ENCODE measurements at regions not wholly inside any gene's neighbourhood (a gene's known extent, or its start where the extent isn't known, plus 50 kb on each side); places are given as distances from the start of the nearest gene placed in this dataset.

DNA sequence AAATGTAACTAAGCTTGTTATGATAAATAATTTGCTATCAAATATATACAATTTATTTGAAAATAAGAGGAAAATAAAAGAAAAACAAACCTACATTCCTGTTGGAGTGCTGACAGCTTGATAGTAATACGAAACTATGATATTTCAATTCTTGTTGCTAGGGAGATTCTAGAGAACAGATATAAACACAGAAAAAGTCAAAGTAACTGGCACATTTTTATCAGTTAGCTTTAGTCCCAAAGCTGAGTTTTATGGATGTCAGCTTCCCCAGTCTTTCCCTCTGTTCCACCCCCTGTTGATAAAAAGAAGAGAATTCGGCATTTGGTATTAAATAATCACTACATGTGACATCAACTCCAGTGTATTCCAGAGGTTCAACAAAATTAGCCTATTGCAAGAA lies 1134.0 kb downstream of the XPNPEP1 start:
- no peak for DNase-seq (ENCODE audit: low read depth)

DNA sequence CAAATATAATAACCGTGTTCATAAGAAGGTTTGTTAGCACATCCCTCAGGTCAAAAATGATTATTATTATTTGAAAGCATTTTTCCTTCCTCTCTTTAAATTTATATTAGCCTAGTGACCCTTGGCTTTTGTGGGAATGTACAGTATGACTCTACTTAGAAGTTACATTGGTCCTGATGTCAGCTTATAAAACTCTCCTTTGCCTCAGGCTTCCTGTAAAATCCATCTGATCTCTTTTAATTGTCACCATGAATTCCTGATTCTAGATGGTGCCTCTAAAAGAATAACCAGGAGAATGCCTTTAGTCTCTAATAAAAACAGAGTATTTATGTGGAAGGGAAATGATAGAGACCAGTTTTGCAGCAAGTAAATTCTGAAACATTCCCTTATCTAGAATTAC lies 1134.4 kb downstream of the XPNPEP1 start:
- no peak for DNase-seq (ENCODE audit: low read depth)

DNA sequence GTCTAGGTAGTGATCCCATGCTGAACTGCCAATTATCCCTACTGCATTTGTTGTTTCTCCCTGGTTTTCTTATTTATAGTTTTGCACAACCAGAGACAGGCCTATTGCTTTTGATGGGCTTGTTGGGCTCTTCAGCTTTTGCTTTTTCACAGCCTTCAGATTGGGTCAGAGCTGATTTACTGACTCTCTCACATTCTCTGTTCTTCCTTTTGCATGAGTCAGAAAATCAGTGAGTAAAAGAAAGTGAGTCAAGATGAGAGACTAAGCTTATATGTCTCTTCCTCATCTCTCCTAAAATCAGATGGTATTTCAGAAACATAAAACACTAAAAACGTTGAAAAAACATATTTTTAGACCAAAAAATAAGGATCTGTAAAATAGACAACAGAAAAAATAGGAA lies 1135.4 kb downstream of the XPNPEP1 start:
- DNase-seq (ENCODE audit: low read depth): peak; percentile 36

DNA sequence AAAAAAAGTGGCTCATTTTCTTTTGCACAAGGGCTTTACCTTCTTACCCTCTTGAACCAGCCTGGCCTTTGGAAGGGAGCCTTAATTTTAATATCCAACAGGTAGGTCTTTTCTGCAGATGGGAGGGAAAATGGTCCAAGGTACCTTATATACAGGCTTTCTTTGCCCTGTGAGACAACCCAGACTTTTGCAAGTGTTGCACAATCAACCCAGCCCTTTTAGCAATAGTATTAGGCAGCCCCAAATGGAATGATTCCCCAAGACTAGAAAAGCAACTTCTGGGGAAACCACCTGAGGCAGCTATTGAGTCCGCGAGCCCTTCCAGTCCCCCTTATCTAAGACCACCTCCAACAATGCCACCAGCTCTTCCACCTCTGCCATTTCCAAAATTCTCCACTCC lies 1138.3 kb downstream of the XPNPEP1 start:
- no peak for DNase-seq (ENCODE audit: low read depth)

DNA sequence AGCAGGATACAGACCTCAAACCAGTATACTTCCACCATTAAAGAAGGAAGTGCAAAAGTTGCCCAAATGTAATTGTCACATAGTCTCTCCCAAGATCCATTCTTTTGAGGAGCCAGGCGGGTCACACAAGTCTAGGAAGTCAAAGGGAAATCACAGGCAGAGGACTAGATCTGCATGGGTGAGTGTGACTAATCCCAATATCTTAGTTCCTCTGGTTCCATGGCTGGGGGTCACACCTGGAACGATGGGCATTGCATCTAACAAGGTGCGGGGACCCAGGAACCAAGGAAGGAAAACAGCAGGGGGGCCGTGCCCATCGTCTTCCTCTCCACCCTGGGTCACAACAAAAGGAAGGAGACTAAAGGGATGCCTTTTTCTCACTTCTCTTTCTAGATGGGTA lies 1138.8 kb downstream of the XPNPEP1 start:
- no peak for DNase-seq (ENCODE audit: low read depth)

DNA sequence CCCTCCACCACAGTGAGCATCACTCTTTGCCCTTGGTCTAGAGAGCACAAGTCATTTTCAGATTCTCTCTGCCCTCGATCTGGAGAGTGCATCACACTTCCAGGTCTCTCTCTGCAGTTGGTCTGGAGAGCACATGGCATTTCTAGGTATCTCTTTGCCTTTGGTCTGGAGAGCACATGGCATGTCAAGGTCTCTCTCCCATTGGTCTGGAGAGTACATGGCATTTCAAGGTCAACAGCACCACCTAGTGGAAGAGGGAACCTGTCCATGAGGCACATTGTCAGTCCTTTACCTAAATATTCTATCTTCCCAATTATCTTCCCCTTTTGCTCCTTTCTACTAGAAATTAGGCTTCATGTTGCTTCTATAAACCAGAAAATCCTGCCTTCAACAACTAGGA lies 1139.4 kb downstream of the XPNPEP1 start:
- DNase-seq (ENCODE audit: low read depth): peak; percentile 16

DNA sequence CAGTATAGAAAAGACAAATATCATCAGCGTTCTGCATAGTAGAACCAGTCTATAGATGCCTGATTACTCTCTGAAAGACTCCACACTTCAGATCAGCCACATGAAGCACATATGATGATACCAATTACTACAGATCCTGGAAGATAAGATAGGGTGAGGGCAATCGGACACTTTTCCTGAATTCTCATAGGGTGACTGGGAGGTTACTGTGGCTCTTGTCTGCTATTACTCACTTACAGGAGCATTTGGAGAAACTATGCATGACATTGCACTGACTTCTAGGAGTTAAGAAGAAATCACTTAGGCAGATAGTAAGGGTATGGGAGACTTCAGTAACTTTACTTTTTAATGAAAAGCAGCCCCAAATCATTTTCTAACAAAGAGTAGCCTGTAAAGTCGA lies 1140.9 kb downstream of the XPNPEP1 start:
- DNase-seq (ENCODE audit: low read depth): no peak

DNA sequence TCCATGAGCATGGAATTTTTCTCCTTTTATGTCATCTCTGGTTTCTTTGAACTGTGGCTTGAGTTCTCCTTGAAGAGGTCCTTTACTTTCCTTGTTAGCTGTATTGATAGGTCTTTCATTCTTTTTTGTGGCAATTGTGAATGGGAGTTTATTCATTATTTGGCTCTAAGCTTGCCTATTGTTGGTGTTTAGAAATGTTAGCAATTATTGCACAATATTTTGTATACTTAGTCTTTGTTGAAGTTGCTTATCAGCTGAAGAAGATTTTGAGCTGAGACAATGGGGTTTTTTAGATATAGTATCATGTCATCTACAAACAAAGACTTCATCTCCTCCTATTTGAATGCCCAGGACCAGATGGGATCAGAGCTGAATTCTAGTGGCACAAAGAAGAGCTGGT lies 1143.8 kb downstream of the XPNPEP1 start:
- no peak for DNase-seq (ENCODE audit: low read depth)

DNA sequence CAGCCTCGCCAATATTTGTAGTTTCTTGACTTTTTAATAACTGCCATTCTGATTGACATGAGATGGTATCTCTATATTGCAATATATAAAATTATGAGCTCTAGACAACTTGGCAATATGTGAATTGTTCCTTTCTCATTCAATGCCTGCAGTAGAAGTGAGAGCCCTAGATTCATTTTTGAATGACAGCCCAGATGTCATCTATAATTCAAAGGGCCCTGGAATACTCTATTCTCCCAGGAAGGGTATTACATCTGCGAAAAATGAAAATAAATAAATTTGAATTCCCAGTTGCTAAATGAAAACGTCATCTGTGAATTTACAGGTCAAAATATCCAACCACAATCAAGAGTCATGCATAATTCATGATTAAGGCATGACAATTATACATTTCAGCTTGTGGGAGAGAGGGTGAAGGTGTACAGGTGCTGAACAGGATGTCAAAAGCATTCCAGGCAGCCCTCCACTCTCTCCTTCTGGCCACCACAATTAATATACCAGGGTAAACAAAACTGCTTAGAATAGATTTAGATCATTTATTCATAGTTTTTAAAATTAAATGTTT lies 1147.3 kb downstream of the XPNPEP1 start:
- no peak for DNase-seq (ENCODE audit: low read depth)

DNA sequence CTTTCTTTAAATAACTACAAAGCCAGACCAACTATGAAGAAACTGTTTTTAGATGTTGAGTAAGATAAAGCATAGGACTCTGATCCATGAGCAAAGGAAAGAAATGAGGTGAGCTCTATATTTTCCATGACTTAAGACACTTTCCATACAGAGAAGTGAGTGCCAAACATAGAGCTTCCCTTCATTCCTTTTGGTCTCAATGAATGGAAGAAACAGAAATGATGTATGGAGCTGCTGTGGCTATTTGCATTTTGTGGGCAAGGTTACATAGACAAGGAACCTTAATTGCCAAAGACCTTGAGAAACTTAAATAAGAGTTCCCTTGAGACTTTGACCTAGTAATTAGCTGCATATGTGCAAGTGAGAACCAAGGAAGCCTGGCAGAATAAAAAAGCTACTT lies 1152.2 kb downstream of the XPNPEP1 start:
- DNase-seq (ENCODE audit: low read depth): no peak

DNA sequence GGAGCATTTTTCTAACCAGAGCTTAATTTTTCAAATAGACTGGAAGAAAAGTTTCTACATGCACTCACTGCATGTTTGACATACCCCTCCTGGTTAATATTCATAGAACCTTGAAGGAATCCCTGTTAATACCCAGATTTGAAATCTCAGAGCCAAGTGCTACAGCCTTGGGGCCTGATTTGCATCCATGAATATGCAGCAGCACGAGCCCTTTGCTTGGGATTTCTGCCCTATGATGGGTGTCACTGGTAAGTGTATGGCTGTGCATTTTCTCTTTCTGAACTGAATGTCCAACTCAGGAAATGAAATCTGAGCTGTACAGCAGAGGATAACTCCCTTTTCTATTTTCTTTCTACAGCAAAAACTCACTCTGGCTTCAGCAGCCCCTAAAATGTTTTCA lies 1157.5 kb downstream of the XPNPEP1 start:
- DNase-seq (ENCODE audit: low read depth): peak; percentile 62

DNA sequence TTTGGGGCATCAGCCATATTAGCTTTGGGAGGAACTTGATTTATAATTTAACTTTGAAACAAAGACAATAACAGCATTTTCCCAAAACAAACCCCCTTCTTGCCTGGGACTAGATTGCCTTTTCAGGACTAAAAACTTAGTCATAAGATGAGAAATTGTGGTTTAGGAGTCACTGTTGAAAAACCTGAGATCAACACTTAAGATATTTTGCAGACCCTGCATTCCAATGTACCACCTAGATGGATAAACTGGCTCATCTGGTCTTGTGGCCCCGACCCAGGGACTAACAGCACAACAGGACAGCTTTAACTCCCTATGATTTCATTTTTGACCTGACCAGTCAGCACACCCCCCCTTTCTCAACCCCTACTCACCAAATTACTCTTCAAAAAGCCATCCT lies 1165.4 kb downstream of the XPNPEP1 start:
- peak; percentile 6 for DNase-seq (ENCODE audit: low read depth)

DNA sequence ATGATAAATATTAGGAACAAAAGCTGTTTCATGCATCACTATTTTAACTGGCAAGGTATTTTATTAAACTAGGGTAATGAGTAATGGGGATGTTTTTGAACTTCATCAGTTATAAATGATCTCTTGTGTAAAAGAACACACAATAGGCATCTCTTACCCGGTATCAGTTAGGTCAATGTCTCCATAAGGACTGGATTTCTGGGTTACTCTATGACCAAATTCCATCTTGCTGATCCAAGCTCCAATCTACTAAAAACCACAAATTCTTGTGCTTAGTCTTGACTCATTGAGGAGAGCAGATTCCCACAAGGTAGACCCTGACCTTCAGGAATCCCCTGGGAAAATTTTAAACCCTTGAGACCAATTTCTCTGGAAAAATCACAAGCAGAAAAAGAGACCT lies 1167.7 kb downstream of the XPNPEP1 start:
- peak; percentile 66 for DNase-seq (ENCODE audit: low read depth)

DNA sequence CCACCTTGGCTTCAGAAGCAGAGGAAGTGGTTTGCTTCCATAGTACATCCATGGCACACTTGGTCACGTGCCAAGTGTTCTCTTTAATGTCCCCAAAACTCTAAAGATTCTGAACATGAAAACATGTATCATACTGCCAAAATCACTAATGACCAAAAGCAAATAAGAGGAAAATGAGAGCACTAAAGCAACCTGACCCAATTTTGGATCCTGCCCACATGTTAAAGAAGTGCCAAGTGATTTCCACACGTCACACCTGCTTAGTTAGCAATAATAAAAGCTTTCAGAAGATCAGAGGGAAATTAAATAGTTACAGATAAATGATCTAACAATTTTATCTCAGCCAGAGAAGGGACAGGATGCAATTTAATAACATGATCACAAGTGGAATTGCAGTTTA lies 1170.0 kb downstream of the XPNPEP1 start:
- DNase-seq (ENCODE audit: low read depth): no peak

DNA sequence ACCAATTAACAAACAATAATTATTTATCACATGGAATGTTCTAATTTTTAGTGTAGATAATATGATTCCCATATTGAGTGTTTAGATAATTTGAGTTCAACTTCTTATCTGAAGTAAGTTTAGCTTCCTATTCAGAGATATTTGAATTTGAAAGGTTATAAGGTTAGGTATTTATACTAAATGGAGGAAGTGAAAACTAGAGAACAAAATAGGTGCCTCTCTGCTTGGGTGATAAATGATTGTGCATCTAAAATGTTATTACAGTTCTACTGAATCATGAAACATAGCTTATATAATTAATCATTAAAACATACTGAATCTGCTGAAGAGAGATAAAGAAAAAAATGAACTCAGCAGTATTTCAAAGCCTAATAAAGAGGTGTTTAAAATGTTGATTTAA lies 1174.3 kb downstream of the XPNPEP1 start:
- DNase-seq (ENCODE audit: low read depth): no peak

DNA sequence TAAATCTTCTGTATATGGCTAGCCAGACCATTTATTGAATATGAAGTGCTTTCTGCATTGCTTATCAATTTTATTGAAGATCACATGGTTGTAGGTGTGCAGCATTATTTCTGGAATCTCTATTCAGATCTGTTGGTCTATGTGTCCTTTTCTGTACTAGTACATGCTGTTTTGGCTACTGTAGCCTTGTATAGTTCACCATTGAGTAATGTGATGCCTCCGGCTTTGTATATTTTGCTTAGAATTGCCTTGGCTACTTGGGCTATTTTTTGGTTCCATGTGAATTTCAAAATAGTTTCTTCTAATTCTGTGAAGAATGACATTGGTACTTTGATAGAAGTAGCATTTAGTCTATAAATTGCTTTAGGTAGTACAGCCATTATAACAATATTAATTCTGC lies 1187.2 kb downstream of the XPNPEP1 start:
- no peak for DNase-seq (ENCODE audit: low read depth)

DNA sequence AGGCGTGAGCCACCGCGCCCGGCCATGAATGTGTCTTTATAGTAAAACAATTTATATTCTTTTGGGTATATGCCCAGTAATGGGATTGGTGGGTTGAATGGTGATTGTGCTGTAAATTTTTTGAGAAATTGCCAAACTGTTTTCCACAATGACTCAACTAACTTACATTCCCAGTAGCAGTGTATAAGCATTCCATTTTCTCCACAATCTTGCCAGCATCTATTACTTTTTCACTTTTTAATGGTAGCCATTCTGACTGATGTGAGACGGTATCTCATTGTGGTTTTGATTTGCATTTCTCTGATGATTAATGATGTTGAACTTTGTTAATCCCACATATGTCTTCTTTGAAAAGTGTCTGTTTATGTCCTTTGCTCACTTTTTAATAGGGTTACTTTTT lies 1187.9 kb downstream of the XPNPEP1 start:
- peak; percentile 51 for DNase-seq (ENCODE audit: low read depth)

DNA sequence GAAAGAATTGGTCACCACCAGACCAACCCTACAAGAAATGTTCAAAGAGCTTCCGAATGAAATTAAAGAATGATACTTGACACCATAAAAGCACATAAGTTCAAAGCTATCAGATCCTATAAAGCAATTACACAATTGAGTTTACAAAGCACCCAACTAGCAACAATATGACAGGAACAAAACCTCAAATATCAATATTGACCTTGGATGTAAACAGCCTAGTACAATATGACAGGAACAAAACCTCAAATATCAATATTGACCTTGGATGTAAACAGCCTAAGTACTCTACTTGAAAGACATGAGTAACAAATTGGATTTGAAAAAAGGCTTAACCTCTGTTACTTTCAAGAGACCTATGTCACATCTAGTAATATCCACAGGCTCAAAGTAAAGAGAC lies 1201.4 kb downstream of the XPNPEP1 start:
- no peak for DNase-seq (ENCODE audit: low read depth)

DNA sequence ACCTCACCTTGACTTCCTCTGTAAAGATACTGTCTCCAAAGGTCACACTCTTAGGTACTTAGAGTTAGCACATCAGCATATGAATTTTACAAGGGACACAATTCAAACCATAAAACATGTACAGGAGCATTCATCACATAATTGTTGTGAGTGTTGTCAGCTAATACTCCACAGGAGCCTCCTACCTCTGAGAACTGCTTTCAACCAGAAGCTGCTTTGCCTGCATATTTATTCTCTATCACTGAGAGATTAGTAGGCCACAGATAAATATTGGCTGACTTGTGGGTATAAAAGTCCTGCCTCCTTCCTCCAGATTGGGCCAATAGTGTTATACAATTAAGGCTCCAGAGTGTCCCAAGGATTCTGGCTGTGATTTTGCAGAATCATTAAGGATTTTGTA lies 1207.0 kb downstream of the XPNPEP1 start:
- no peak for DNase-seq (ENCODE audit: low read depth)

DNA sequence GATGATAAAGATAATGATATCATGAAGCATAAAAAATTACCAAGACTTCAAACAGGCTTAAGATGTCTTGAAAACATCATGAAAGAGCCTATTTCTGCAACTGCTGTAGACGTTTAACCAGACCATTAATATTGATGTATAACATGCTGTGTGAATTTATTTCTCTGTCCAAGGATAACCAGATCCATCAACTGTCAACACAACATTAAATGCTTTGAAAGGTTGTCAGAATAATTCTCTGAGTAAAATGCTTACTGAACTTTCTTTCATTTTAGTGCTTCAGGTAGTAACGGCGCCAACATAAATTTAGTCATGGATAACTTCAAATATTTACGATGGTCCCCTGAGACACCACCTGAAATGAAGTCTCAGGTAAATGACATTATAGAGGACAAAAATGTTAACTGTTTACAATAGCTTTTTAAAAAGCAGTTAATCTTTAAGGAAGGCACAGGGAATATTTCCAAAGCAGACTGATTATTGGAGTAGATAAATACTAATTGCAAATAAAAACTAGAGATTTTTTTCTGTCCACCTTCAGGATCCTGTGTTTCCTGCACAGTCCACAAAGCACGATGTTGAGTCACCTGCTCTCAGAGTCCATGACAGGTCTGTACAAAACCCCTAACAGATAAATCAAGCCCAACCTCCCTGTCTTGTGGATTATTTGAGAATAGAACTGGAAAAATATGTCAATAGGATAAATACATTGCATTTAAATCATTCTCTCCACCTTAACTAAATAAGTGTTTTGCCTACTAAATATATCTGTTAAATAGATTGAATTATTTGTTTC lies 1213.2 kb downstream of the XPNPEP1 start:
- no peak for DNase-seq (ENCODE audit: low read depth)

DNA sequence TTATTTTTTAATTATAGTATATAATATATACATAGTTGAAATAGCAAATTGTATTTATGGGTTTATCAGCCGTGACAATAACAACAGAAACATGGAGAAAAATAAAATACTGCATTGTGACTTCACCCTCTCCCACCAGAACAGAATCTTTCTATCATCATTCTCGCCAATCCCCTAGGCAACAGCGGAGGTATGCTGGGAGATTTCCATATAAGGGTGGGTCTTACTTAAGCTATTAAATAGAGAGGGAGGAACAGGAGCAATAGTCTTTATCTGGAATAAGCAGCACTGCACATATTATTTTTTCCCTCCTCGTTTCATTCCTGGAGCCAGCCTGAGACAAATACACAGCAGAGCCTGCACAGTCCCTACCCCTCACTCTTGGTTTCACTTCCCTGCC lies 1214.9 kb downstream of the XPNPEP1 start:
- DNase-seq (ENCODE audit: low read depth): no peak

DNA sequence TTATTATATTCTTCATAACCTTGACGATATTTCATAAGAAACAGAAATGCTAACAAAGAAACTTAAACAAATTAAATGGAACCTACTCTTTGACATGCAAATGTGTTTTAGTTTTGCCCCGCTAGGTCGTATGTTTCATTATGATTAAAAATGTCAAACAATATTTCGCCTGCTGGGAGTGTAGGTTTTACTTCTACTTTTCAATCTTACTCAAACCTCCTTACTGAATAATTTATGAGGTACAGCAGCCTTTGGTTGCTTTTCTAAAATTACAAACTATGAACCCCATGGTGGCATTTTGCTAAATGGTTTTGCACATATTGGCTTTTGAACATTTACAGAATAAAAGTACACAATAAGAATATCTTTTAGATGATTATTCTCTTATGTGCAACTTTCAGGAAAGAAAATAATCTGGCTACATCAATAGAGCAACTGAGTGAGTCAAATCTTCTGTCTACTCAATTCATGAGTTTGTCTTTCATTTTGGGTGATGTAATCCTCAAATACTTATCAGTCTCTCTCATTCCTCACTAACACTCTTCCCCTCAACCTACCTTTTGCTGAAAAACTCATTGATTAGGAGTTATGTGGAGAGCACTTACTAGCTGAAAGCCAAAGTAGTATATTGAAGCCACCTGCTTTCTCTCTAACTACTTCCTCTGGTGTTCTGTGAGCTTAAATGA lies 1226.4 kb downstream of the XPNPEP1 start:
- no peak for DNase-seq (ENCODE audit: low read depth)

DNA sequence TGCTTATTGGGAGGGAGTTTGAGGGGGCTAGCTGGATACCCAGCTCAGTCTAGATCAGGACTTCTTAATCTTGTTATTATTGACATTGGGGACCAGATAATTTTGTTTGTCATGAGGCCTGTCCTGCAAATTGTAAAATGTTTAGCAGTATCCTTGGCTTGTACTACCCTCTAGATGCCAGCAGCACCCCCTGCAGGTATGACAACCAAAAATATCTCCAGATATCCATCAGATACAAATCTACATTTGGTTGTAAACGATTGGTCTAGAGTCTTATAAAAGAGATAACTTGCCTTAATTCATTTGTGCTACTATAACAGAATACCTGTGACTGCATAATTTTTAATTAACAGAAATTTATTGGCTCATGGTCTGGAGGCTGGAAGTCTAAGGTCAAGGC lies 1232.2 kb downstream of the XPNPEP1 start:
- no peak for DNase-seq (ENCODE audit: low read depth)
